HG02678 (cell line): ENCODE measurements at regions not wholly inside any gene's neighbourhood (a gene's known extent, or its start where the extent isn't known, plus 50 kb on each side); places are given as distances from the start of the nearest gene placed in this dataset.
A peak's percentile ranks its signal among the peaks of the same experiment; 100 is the strongest.

ENCODE experiments used
- ATAC-seq: cut with Tn5 transposase; IDR thresholded peaks from one replicate; pipeline ENCODE4 v1.9.1; 2021; ENCODE audit warnings: mild to moderate bottlenecking, moderate library complexity; ENCODE audit not compliant: unreplicated experiment

- ATAC-seq: no peak
These were observed 52.1 kb downstream of the GSC start for GRCh38 chr14:94717808-94718207.

GRCh38 chr14:94716976-94717375, 52.9 kb downstream of the GSC start:
- ATAC-seq: no peak

GRCh38 chr14:94713115-94713514, 56.8 kb downstream of the GSC start:
- no peak for ATAC-seq

GRCh38 chr14:94710731-94711130, 59.2 kb downstream of the GSC start:
- ATAC-seq: no peak

- no peak for ATAC-seq
These were observed 62.4 kb downstream of the GSC start for GRCh38 chr14:94707494-94707893.

GRCh38 chr14:94706133-94706532, 63.8 kb downstream of the GSC start:
- ATAC-seq: no peak

GRCh38 chr14:94702629-94703028, 67.3 kb downstream of the GSC start:
- no peak for ATAC-seq

- no peak for ATAC-seq
These were observed 68.0 kb downstream of the GSC start for GRCh38 chr14:94701861-94702370.

GRCh38 chr14:94700336-94700735, 69.6 kb downstream of the GSC start:
- ATAC-seq: no peak

GRCh38 chr14:94699831-94700230, 70.1 kb downstream of the GSC start:
- no peak for ATAC-seq

GRCh38 chr14:94697773-94698556, 71.9 kb downstream of the GSC start:
- no peak for ATAC-seq

GRCh38 chr14:94696518-94696917, 73.4 kb downstream of the GSC start:
- no peak for ATAC-seq

- ATAC-seq: no peak
These were observed 74.7 kb downstream of the GSC start for GRCh38 chr14:94695231-94695630.

- no peak for ATAC-seq
These were observed 78.3 kb downstream of the GSC start for GRCh38 chr14:94691660-94692034.

GRCh38 chr14:94690896-94691659, 78.8 kb downstream of the GSC start:
- ATAC-seq: no peak

- no peak for ATAC-seq
These were observed 78.3 kb downstream of the SERPINA3 start for GRCh38 chr14:94690486-94690885.

- no peak for ATAC-seq
These were observed 77.8 kb downstream of the SERPINA3 start for GRCh38 chr14:94689985-94690400.

- ATAC-seq: peak; percentile 52
These were observed 77.2 kb downstream of the SERPINA3 start for GRCh38 chr14:94689218-94689984.

- no peak for ATAC-seq
These were observed 74.4 kb downstream of the SERPINA3 start for GRCh38 chr14:94686511-94687160.

- ATAC-seq: no peak
These were observed 73.7 kb downstream of the SERPINA3 start for GRCh38 chr14:94685681-94686485.
